DND-41 (cell line): ENCODE measurements at regions not wholly inside any gene's neighbourhood (a gene's known extent, or its start where the extent isn't known, plus 50 kb on each side); places are given as distances from the start of the nearest gene placed in this dataset.

Source experiments
- EZH2 ChIP-seq: IDR thresholded peaks from 3 replicates; pipeline ENCODE4 v1.6.1; 2012; ENCODE audit warnings: borderline replicate concordance, low read depth, mild to moderate bottlenecking, moderate library complexity, low read length, inconsistent platforms; ENCODE audit not compliant: severe bottlenecking
- TF ChIP-seq, protein P1 (sequence below): IDR thresholded peaks from 2 replicates; pipeline ENCODE4 v1.5.1; 2012; ENCODE audit warnings: borderline replicate concordance, low read length, moderate library complexity, mild to moderate bottlenecking; ENCODE audit not compliant: poor library complexity, severe bottlenecking; ENCODE audit errors: extremely low read depth

DNA sequence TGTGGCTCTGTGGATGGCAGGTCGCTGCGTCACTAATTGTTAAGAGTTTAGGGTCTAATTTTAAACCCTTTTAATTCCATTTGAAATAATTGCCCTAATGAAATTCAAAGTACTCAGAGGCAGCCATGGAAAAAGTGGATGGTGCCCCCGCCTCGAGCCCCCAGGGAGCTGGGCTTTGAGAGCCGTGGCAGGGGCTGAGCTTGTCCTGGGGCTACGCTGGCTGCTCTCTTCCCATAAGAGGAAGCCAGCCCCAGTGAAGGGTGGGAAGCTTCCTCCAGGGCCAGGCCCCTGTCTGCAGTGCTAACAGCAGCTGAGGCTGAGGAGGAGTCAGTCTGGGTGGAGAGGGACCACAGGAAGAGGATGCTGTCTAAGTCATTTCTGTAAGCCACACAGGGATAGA, 315.0 kb upstream of the POU3F1 start:
- TF ChIP-seq, protein P1, sequence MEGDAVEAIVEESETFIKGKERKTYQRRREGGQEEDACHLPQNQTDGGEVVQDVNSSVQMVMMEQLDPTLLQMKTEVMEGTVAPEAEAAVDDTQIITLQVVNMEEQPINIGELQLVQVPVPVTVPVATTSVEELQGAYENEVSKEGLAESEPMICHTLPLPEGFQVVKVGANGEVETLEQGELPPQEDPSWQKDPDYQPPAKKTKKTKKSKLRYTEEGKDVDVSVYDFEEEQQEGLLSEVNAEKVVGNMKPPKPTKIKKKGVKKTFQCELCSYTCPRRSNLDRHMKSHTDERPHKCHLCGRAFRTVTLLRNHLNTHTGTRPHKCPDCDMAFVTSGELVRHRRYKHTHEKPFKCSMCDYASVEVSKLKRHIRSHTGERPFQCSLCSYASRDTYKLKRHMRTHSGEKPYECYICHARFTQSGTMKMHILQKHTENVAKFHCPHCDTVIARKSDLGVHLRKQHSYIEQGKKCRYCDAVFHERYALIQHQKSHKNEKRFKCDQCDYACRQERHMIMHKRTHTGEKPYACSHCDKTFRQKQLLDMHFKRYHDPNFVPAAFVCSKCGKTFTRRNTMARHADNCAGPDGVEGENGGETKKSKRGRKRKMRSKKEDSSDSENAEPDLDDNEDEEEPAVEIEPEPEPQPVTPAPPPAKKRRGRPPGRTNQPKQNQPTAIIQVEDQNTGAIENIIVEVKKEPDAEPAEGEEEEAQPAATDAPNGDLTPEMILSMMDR: no peak
- TF ChIP-seq EZH2: no peak
